Loucy (cell line): ENCODE measurements at regions not wholly inside any gene's neighbourhood (a gene's known extent, or its start where the extent isn't known, plus 50 kb on each side); places are given as distances from the start of the nearest gene placed in this dataset.

Experiments
- CTCF ChIP-seq: fragments of 200-600 bp; sonication (generic); conservative IDR thresholded peaks from 2 replicates; pipeline ENCODE4 v1.5.1; 2014; ENCODE audit warnings: mild to moderate bottlenecking, antibody characterized with exemption, low read length
- EZH2phosphoT487 ChIP-seq: fragments of 200-600 bp; IDR thresholded peaks from 2 replicates; pipeline ENCODE4 v1.6.1; 2018; ENCODE audit warnings: antibody characterized with exemption, mild to moderate bottlenecking, moderate library complexity, borderline replicate concordance

GRCh38 chr9:1532171-1532570, 482.0 kb downstream of the DMRT2 start:
- no peak for TF ChIP-seq CTCF
- no peak for TF ChIP-seq EZH2phosphoT487
